GM12864 (cell line): ENCODE measurements at regions not wholly inside any gene's neighbourhood (a gene's known extent, or its start where the extent isn't known, plus 50 kb on each side); places are given as distances from the start of the nearest gene placed in this dataset.
"Not testable (repeated sequence)": the region's sequence is repeated elsewhere in the genome, so short reads cannot be mapped to it uniquely, and the experiment has no call there.

Experiments used
- DNase-seq: peaks from one replicate; pipeline ENCODE4 v3.0.0-alpha.2; 2011; ENCODE audit warnings: low read depth
- H3K4me3 ChIP-seq: 2 replicates; pipeline ENCODE4 v1.5.1; 2011; ENCODE audit warnings: mild to moderate bottlenecking, low read depth, low read length, control low read depth
- CTCF ChIP-seq: IDR thresholded peaks from 2 replicates; pipeline ENCODE4 v1.5.1; 2011; ENCODE audit warnings: low read depth, mild to moderate bottlenecking, moderate library complexity, low read length, control low read depth, inconsistent platforms; ENCODE audit errors: missing control alignments

GRCh38 chr2:194044321-194044720 lies 1612.7 kb upstream of the SLC39A10 start:
- H3K4me3 ChIP-seq: no peak overlapping the region
- no peak for DNase-seq

GRCh38 chr2:194021130-194021529 lies 1635.9 kb upstream of the SLC39A10 start:
- not testable (repeated sequence) for H3K4me3 ChIP-seq, DNase-seq

More at GRCh38 chr2:194044321-194044720, 1612.7 kb upstream of the SLC39A10 start:
- TF ChIP-seq CTCF: no peak

GRCh38 chr2:194020155-194020554 lies 1636.9 kb upstream of the SLC39A10 start:
- TF ChIP-seq CTCF: no peak
- DNase-seq: no peak
- H3K4me3 ChIP-seq: no peak overlapping the region

GRCh38 chr2:194015751-194016150 lies 1641.3 kb upstream of the SLC39A10 start:
- no peak for TF ChIP-seq CTCF
- no peak for DNase-seq
- no peak overlapping the region for H3K4me3 ChIP-seq

GRCh38 chr2:194014639-194015038 lies 1642.4 kb upstream of the SLC39A10 start:
- no peak for TF ChIP-seq CTCF
- DNase-seq: no peak
- H3K4me3 ChIP-seq: no peak overlapping the region

GRCh38 chr2:194004590-194005206 lies 1652.3 kb upstream of the SLC39A10 start:
- TF ChIP-seq CTCF: no peak
- DNase-seq: no peak
- H3K4me3 ChIP-seq: no peak overlapping the region

- no peak for DNase-seq
- no peak overlapping the region for H3K4me3 ChIP-seq
- no peak for TF ChIP-seq CTCF
Measured at GRCh38 chr2:194003911-194004310, 1653.1 kb upstream of the SLC39A10 start.
